H9 (cell line): ENCODE measurements at regions not wholly inside any gene's neighbourhood (a gene's known extent, or its start where the extent isn't known, plus 50 kb on each side); places are given as distances from the start of the nearest gene placed in this dataset.

ENCODE experiments used
- DNase-seq: peaks from one replicate; pipeline ENCODE4 v3.0.0-alpha.2; 2017
- H2AFZ ChIP-seq: one replicate; pipeline ENCODE4 v1.6.1; 2013; ENCODE audit warnings: mild to moderate bottlenecking, low read length, control low read depth, moderate library complexity
- H2AK5ac ChIP-seq: 2 replicates; pipeline ENCODE4 v1.6.1; 2013; ENCODE audit warnings: low read length, control low read depth, mixed read lengths; ENCODE audit not compliant: insufficient read length
- H2BK120ac ChIP-seq: one replicate; pipeline ENCODE4 v1.6.1; 2013; ENCODE audit warnings: low read depth, mild to moderate bottlenecking, low read length, control low read depth, inconsistent platforms; ENCODE audit not compliant: poor library complexity, severe bottlenecking
- H2BK12ac ChIP-seq: 2 replicates; pipeline ENCODE4 v1.6.1; 2013; ENCODE audit warnings: low read length, control low read depth, mixed read lengths, low read depth; ENCODE audit not compliant: insufficient read length
- H2BK15ac ChIP-seq: 2 replicates; pipeline ENCODE4 v1.6.1; 2013; ENCODE audit warnings: low read depth, low read length, control low read depth
- H2BK20ac ChIP-seq: one replicate; pipeline ENCODE4 v1.6.1; 2013; ENCODE audit warnings: low read depth, mild to moderate bottlenecking, low read length, control low read depth, inconsistent platforms; ENCODE audit not compliant: poor library complexity, severe bottlenecking
- H2BK5ac ChIP-seq: 2 replicates; pipeline ENCODE4 v1.6.1; 2013; ENCODE audit warnings: low read length, control low read depth, mixed read lengths; ENCODE audit not compliant: insufficient read length
- H3K14ac ChIP-seq: 2 replicates; pipeline ENCODE4 v1.6.1; 2013; ENCODE audit warnings: low read length, control low read depth; ENCODE audit not compliant: insufficient read depth
- H3K18ac ChIP-seq: 2 replicates; pipeline ENCODE4 v1.6.1; 2013; ENCODE audit warnings: low read depth, mild to moderate bottlenecking, mixed read lengths, low read length, control low read depth; ENCODE audit not compliant: insufficient read length
- H3K23ac ChIP-seq: 2 replicates; pipeline ENCODE4 v1.6.1; 2013; ENCODE audit warnings: low read length, control low read depth, mixed read lengths, low read depth; ENCODE audit not compliant: insufficient read length
- H3K23me2 ChIP-seq: 2 replicates; pipeline ENCODE4 v1.6.1; 2013; ENCODE audit warnings: low read depth, mild to moderate bottlenecking, mixed read lengths, low read length, control low read depth; ENCODE audit not compliant: insufficient read length, poor library complexity, severe bottlenecking
- H3K27ac ChIP-seq: 2 replicates; pipeline ENCODE4 v1.5.1; 2013; ENCODE audit warnings: low read length, control low read depth, mixed read lengths, low read depth; ENCODE audit not compliant: insufficient read length
- H3K27me3 ChIP-seq: 2 replicates; pipeline ENCODE4 v1.6.1; 2013; ENCODE audit warnings: low read length, control low read depth, inconsistent platforms; ENCODE audit not compliant: insufficient read depth
- H3K4ac ChIP-seq: 2 replicates; pipeline ENCODE4 v1.6.1; 2013; ENCODE audit warnings: low read depth, mild to moderate bottlenecking, control low read depth, inconsistent platforms, low read length, moderate library complexity
- H3K4me1 ChIP-seq: 2 replicates; pipeline ENCODE4 v1.6.1; 2013; ENCODE audit warnings: low read length, control low read depth, inconsistent platforms; ENCODE audit not compliant: insufficient read depth
- H3K4me2 ChIP-seq: 2 replicates; pipeline ENCODE4 v1.6.1; 2013; ENCODE audit warnings: low read length, control low read depth, mixed read lengths; ENCODE audit not compliant: insufficient read length, insufficient read depth
- H3K56ac ChIP-seq: 2 replicates; pipeline ENCODE4 v1.6.1; 2013; ENCODE audit warnings: low read depth, mild to moderate bottlenecking, mixed read lengths, low read length, control low read depth; ENCODE audit not compliant: insufficient read length
- H3K79me1 ChIP-seq: 2 replicates; pipeline ENCODE4 v1.6.1; 2013; ENCODE audit warnings: low read depth, mild to moderate bottlenecking, moderate library complexity, low read length, control low read depth, inconsistent platforms; ENCODE audit not compliant: insufficient read depth, poor library complexity, severe bottlenecking
- H3K79me2 ChIP-seq: 2 replicates; pipeline ENCODE4 v1.6.1; 2013; ENCODE audit warnings: low read length, control low read depth, inconsistent platforms; ENCODE audit not compliant: insufficient read depth
- H3K9ac ChIP-seq: 2 replicates; pipeline ENCODE4 v1.6.1; 2013; ENCODE audit warnings: low read length, control low read depth, mixed read lengths; ENCODE audit not compliant: insufficient read length; ENCODE audit errors: extremely low read depth
- H3K9me3 ChIP-seq: one replicate; pipeline ENCODE4 v1.6.1; 2013; ENCODE audit warnings: low read depth, low read length, inconsistent platforms; ENCODE audit not compliant: control insufficient read depth
- H3T11ph ChIP-seq: one replicate; pipeline ENCODE4 v1.6.1; 2013; ENCODE audit warnings: mild to moderate bottlenecking, low read length, control low read depth, inconsistent platforms
- H4K20me1 ChIP-seq: one replicate; pipeline ENCODE4 v1.6.1; 2013; ENCODE audit not compliant: control insufficient read depth, insufficient read length, insufficient read depth
- H4K5ac ChIP-seq: 2 replicates; pipeline ENCODE4 v1.6.1; 2013; ENCODE audit warnings: low read depth, mild to moderate bottlenecking, mixed read lengths, low read length, control low read depth; ENCODE audit not compliant: insufficient read length
- H4K8ac ChIP-seq: replicated peaks from 2 replicates; pipeline ENCODE4 v1.6.1; 2013; ENCODE audit warnings: low read length, control low read depth, mixed read lengths, low read depth; ENCODE audit not compliant: insufficient read length
- H4K91ac ChIP-seq: 2 replicates; pipeline ENCODE4 v1.6.1; 2013; ENCODE audit warnings: low read depth, mild to moderate bottlenecking, moderate library complexity, mixed read lengths, low read length, control low read depth; ENCODE audit not compliant: insufficient read length
- H3K27ac Mint-ChIP-seq, 3 experiments: 2 replicates in 2 of 3; 3 replicates in 1 of 3; pipeline ENCODE4 v1.8.0; 2020 to 2021; ENCODE audit warnings: mixed read lengths in 3 of 3, mild to moderate bottlenecking in 1 of 3, moderate library complexity in 1 of 3
- H3K27me3 Mint-ChIP-seq: 2 replicates; pipeline ENCODE4 v1.8.0; 2021; ENCODE audit warnings: low read depth, mild to moderate bottlenecking, moderate library complexity, mixed read lengths
- H3K36me3 Mint-ChIP-seq, 3 experiments: 2 replicates in 2 of 3; 3 replicates in 1 of 3; pipeline ENCODE4 v1.8.0; 2020 to 2021; ENCODE audit warnings: low read depth in 3 of 3, mixed read lengths in 3 of 3; ENCODE audit not compliant: insufficient read depth in 1 of 3
- H3K4me1 Mint-ChIP-seq, 2 experiments: 2 replicates each; pipeline ENCODE4 v1.8.0; 2020; ENCODE audit warnings: mixed read lengths in 2 of 2
- H3K4me3 Mint-ChIP-seq, 2 experiments: 2 replicates in 1 of 2; 3 replicates in 1 of 2; pipeline ENCODE4 v1.8.0; 2020 to 2021; ENCODE audit warnings: mild to moderate bottlenecking in 2 of 2, mixed read lengths in 2 of 2, moderate library complexity in 1 of 2
- H3K9me3 Mint-ChIP-seq, 2 experiments: 2 replicates in 1 of 2; 3 replicates in 1 of 2; pipeline ENCODE4 v1.8.0; 2020; ENCODE audit warnings: mild to moderate bottlenecking in 2 of 2, mixed read lengths in 2 of 2, moderate library complexity in 1 of 2
- CTCF ChIP-seq: fragments of 200-600 bp; sonication (generic); conservative IDR thresholded peaks from 3 replicates; pipeline ENCODE4 v1.8.0; 2021; ENCODE audit warnings: antibody characterized with exemption, mild to moderate bottlenecking
- WGBS: extraction: QIAGEN DNeasy Blood & Tissue Kit; methylation state at CpG from one replicate; pipeline ENCODE4 v1.1.7; 2013; ENCODE audit warnings: missing lambda C conversion rate, low lambda C conversion rate, mixed read lengths; ENCODE audit not compliant: insufficient read length; ENCODE audit errors: extremely low coverage; 5-methylcytosine and 5-hydroxymethylcytosine counted together

- Histone ChIP-seq H3K23me2 (no peaks in the 10 kb centered on the region), H2BK15ac (no peak overlapping the region), H3K14ac (no peak overlapping the region), H4K91ac (no peak overlapping the region), H3K27ac (no peak overlapping the region), H3K4me1 (no peaks in the 10 kb centered on the region; the same call in 1 of the 2 replicates), H3K79me2 (no peaks in the 10 kb centered on the region), H4K5ac (no peak overlapping the region), H2BK5ac (no peak overlapping the region), H2BK120ac (no peak overlapping the region), H2AFZ (no peak overlapping the region), H3K4me2 (no peak overlapping the region), H3K9me3 (no peaks in the 10 kb centered on the region), H2BK20ac (no peak overlapping the region), H2AK5ac (no peak overlapping the region), H3K56ac (no peak overlapping the region), H3K18ac (no peak overlapping the region), H3K9ac (no peak overlapping the region), H3K23ac (no peak overlapping the region), H3K79me1 (no peaks in the 10 kb centered on the region), H4K8ac (no peak overlapping the region), H2BK12ac (no peak overlapping the region), H3T11ph (no peak overlapping the region), H3K27me3 (no peaks in the 10 kb centered on the region), H3K4ac (no peak overlapping the region), H4K20me1 (no peaks in the 10 kb centered on the region)
- Mint-ChIP-seq H3K4me1 (peaks cover 30 to 36% of the 10 kb centered on the region in 2 experiments), H3K9me3 (peaks cover 0 to 2% of the 10 kb centered on the region in 2 experiments; a peak in 1 of 5 replicates), H3K27me3 (no peaks in the 10 kb centered on the region), H3K36me3 (no peaks in the 10 kb centered on the region; a peak in 1 of 7 replicates), H3K27ac (no peak overlapping the region), H3K4me3 (no peak overlapping the region)
- TF ChIP-seq CTCF: no peak
- WGBS: no CpG with 5 or more reads among the region's 2 CpGs
- no peak for DNase-seq
Measured at GRCh38 chr14:87264272-87264785, 728.7 kb downstream of the GALC start.
